DMS53 treated with DMSO at 0.1 percent for 48 hours (cell line): ENCODE measurements at regions not wholly inside any gene's neighbourhood (a gene's known extent, or its start where the extent isn't known, plus 50 kb on each side); places are given as distances from the start of the nearest gene placed in this dataset.
"Not testable (repeated sequence)": the region's sequence is repeated elsewhere in the genome, so short reads cannot be mapped to it uniquely, and the experiment has no call there.

Experiments
- DNase-seq: peaks from one replicate; lab custom pipeline; 2025; ENCODE audit not compliant: unreplicated experiment; lab: John Stamatoyannopoulos, UW

- DNase-seq: no peak
Measured at GRCh38 chr13:94824601-94825000, 112.3 kb upstream of the SOX21 start.

DNA sequence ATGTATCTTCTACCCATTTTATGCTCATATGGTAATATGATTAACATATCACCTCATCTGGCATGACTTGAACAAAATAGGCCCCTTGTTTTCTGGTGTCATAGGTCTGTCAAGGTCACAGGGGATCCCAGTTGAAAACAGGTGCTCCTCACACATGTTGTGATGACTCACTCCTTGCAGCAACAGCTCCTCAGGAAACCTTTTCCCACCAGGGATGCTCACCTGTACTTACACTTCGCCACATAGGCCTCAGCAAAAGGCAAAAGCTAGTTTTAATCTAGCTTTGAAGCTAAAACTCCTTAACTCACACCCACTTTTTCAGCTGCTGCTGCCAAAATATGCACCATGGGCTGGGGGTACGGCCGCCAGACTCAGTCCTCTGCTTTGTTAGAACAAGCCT, 110.0 kb upstream of the SOX21 start:
- no peak for DNase-seq

DNA sequence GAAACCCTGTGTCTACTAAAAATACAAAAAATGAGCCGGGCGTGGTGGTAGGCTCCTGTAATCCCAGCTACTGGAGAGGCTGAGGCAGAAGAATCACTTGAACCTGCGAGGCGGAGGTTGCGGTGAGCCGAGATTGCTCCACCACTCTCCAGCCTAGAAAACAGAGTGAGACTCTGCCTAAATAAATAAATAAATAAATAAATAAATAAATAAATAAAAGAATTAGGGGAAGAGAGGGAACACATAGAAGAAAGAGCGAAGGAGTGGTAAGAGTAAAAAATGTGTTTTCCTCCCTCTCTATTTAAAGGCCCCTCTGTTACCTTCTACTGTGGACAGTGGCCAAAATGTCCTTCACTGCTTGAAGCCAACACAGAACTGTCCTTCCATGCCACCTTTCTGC, 103.9 kb upstream of the SOX21 start:
- no peak for DNase-seq

DNA sequence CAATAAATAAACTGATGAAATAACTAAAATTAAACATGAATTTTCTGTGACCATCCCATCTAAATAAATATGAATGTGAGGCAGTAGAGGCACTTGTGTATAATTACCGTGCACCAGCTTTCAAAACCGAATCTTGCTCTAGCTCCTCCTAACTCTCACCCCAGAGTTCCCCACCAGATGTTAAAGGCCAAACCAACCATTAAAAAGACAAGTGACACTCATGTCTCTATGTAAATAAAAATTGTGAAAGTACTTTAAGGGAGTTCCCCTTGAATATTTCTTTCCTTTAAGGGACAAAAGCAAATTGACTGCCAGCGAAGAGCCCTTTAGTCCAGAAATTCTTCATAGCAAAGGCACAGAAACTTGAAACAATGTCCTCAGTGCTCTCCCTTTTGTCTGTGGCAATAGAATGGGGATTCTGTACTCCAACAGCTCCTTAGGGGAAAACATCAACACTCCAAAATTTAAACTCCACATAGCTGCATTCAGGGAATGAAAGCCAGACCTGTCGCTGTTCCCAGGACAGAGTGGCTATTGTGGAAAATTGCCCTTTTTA, 101.7 kb upstream of the SOX21 start:
- no peak for DNase-seq

DNA sequence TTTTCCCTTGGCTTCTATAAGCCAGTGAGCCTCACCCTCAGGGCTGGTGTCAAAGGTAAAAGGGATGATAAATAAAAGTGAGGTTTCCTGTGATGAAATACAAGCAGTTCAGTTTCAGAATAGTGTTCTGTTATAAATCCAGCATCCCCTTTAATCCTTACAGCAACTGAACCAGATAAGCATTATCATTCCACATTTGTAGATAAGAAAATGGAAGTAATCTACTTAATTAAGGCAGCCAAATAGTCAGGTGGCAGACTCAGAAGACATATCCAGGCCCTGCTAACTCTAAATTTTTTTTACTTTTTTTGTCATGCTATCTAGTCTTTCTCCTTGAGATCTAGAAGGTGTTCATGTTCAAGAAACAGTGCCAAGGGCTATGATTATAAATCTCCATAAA, 99.4 kb upstream of the SOX21 start:
- DNase-seq: no peak

GRCh38 chr13:94800423-94800822, 88.1 kb upstream of the SOX21 start:
- no peak for DNase-seq

DNA sequence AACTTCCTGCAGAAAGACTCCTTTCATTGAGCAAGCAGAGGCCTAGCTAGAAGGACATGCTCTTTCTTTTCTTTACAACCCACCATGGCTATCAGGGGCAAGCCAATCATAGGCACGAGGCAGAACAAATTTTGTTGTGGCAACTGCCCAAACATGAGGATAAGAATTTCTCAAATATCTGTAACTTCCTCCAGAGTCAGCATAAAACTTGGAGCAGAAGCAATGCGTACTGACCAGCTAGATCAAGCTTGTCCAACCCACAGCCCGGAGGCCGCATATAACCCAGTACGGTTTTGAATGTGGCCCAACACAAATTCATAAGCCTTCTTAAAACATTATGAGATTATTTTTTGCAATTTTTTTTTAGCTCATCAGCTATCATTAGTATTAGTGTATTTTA, 87.0 kb upstream of the SOX21 start:
- no peak for DNase-seq

GRCh38 chr13:94798738-94799137, 86.4 kb upstream of the SOX21 start:
- no peak for DNase-seq

DNA sequence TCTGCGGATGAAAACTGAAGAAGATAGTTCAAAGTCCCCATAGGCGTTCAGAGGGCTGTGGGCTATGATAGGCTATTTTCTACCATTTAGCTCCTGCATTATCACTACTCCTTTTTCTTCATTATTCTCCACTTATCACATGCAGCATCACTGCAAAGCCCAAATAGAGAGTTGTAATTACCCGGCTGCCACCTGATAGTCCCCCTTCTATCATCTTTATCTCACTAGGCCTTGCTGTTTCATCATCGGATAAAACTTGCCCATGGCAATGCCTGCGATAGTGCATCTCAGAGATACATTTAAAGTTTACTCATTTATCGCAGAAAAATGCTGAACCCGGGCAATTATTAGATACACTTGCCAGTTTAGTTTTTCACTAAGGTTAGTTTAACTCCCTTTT, 82.9 kb upstream of the SOX21 start:
- no peak for DNase-seq

GRCh38 chr13:94786246-94786645, 73.9 kb upstream of the SOX21 start:
- DNase-seq: not testable (repeated sequence)

DNA sequence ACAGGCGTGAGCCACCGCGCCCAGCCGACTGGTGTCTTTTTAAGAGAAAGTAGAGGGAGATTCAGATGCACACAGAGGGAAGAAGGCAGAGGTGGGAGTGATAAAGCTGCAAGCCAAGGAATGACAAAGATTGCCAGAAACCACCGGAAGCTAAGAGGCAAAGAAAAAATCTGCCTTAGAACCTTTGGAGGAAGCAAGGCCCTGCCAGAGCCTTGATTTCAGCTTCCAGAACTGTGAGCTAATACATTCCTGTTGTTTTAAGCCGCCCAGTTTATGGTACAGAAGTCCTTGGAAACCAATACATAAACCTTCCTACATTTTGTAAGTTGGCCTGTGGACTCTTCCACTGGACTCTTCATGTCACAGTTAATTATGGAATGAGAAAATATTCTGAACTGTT, 71.7 kb upstream of the SOX21 start:
- no peak for DNase-seq

DNA sequence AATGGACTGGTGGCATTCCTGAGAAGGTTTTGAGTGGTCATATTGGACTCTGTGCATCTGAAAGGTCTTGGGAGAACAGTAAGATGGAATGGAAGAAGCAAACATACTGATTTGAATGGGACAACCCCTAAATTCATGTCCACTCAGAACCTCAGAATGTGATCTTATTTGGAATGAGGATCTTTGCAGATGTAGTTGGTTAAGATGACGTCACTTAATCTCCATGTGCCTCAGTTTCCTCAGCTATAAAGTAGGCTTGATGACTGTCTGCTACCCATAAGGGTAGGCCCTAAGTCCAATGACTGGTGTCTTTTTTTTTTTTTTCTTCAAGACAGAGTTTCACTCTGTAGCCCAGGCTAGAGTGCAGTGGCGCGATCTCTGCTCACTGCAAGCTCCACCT, 71.1 kb upstream of the SOX21 start:
- DNase-seq: no peak

GRCh38 chr13:94780421-94780820, 68.1 kb upstream of the SOX21 start:
- DNase-seq: no peak

- DNase-seq: no peak
Measured at GRCh38 chr13:94778986-94779385, 66.6 kb upstream of the SOX21 start.

DNA sequence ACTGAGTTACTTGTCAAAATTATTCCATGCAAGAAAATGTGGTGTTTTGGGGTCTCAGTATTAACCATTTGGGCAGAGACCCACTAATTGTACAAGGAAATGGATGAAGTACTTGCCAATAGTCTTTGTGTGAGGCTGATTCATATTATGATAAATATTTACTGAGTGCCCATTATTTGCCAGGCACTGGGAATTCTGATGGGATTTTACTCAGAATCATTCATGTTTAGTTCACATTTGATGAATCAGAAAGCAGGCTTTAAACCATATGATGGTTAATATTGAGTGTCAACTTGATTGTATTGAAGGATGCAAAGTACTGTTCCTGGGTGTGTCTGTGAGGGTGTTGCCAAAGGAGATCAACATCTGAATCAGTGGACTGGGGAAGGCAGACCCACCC, 66.2 kb upstream of the SOX21 start:
- DNase-seq: no peak

DNA sequence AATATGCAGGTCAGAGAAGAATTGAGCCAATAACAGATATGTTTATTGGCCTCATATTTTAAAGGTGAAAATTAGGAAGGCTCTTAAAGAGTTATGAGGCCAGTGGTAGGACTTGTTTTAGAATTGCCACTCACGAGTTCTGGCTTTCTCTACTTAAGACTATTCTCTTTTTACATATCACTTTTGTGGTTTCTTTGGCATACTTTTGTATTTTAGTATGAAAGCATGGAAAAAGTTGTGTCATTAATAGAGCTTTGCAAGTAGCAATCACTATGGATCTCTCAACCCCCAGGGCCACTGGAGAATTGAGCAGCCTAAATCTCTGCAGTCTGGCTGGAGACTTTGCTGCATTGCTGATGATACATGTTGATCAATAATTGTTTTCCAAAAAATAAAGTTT, 64.6 kb upstream of the SOX21 start:
- DNase-seq: no peak

GRCh38 chr13:94776300-94776699, 64.0 kb upstream of the SOX21 start:
- DNase-seq: no peak

- no peak for DNase-seq
Measured at GRCh38 chr13:94765814-94766213, 53.5 kb upstream of the SOX21 start.

GRCh38 chr13:94764576-94765321, 52.4 kb upstream of the SOX21 start:
- DNase-seq: no peak
